GM21367 (cell line): ENCODE measurements at regions not wholly inside any gene's neighbourhood (a gene's known extent, or its start where the extent isn't known, plus 50 kb on each side); places are given as distances from the start of the nearest gene placed in this dataset.
"Not testable (repeated sequence)": the region's sequence is repeated elsewhere in the genome, so short reads cannot be mapped to it uniquely, and the experiment has no call there.

Source experiments
- ATAC-seq: cut with Tn5 transposase; IDR thresholded peaks from one replicate; pipeline ENCODE4 v1.9.1; 2021; ENCODE audit not compliant: unreplicated experiment

- ATAC-seq = no peak
Measured at GRCh38 chr2:11950896-11951295, 204.5 kb downstream of the LPIN1 start.

DNA sequence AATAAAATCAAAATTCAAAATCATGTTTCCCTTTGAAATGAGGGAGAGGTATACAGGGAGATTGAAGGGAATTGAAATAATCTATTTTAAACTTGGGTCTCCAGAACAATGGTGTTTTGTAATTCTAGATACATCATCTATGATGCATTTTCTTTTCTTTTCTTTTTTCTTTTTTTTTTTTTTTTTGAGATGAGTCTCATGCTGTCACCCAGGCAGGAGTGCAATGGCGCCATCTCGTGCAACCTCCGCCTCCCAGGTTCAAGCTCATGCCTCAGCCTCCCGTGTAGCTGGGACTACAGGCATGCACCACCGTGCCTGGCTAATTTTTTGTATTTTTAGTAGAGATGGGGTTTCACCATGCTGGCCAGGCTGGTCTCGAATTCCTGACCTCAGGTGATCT is 205.1 kb downstream of the LPIN1 start:
- not testable (repeated sequence) for ATAC-seq

DNA sequence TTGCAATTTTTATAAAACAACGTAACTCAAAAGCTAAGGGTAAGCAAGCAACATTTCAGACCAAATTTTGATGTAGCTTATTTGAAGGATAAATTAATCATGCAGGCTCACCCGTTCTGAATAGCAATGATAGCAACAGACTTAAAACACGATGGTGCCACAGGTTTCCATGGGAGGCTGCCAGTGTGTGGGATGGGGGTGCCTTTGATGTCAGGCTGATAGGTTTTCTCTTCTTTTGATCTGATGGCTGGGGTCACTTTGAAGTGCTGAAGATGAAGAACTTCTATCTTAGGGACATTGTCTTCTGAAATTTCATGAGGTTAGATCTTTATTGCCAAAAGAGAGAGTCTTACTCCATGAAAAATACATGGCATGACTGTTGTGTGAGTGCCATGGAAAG is 206.8 kb downstream of the LPIN1 start:
- ATAC-seq = no peak

DNA sequence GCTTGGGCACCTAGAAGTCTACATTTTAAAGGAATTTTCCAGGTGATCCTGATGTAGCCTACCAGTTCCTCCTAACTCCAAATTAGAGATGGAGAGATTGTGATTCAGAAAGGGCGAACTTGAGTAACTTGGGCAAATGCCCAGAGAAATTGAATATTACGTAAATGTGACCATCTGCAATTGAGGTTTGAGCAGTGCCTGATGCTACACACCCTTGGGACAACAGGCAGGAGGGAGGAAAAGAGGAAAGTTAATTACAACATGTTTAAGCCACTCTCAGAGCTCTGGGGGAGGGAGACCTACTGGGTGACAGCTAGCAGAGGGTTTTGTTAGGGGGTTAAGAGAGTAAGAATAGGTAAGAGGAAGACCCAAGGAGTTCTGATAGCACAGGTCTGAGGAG is 208.9 kb downstream of the LPIN1 start:
- ATAC-seq = no peak

DNA sequence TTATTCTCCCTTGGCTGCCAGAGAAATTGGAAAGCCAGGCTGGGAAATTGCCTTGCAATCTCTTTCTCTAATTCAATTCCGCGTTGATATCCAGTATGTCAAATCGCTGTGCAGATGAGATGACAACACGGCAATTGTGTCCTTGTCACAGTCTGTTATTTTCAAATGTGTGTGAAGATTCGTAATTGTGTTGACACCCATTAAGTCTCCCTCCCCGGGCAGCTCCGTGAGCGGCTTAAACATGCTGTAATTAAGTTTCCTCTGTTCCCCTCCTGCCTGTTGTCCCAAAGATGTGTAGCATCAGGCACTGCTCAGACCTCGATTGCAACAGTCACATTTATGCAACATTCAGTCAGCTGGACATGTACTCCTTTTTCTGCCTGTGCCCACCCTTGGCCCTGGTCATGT is 209.5 kb downstream of the LPIN1 start:
- no peak for ATAC-seq

DNA sequence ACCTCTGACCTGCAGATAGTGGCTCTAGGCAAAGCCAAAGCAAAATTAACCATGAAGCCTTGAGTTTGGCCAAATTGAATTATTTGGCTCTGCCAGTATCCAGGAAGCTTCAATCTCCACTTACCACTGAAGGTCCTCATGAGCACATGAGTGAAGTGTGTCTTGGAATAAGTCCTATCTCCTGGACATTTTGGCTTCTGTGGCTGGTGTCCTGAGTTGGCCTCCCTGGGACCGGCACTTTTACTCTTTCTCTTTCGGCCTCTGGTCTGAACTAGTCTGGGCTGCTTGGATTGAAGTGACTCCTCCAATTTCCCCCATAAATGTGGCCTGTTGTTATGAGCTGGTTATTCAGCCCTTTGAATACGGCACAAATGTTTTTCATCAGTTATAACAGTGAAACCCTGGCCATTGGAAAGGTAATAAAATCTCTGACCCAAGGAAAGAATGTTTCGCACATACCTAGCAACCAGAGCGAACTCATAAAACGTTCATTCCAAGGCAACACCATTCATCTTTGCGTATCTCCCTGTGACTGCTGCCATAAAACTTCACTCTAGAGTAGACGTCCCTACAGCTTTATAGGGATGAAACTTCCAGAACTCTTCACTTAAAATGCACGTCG is 216.4 kb downstream of the LPIN1 start:
- ATAC-seq = no peak

DNA sequence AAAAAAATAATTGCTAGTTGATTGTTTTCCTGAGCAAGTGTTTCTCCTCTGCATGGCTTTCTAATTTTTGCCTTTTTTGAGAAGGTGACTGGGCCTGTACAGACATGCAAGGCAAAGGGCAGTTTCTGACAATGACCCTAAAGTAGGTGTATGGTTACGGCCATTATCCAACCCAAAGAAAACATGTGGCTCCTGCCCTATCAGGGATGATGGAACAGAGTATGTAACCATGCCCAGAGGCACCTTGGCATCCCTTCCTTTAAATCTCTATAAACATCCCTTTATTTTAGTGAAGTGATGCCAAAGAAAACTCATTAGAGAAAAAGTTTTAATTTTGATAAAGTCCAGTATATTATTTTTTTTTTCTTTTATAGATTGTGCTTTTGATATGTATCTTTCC is 217.5 kb downstream of the LPIN1 start:
- no peak for ATAC-seq

- ATAC-seq = no peak
Measured at GRCh38 chr2:11967946-11968465, 221.6 kb downstream of the LPIN1 start.

DNA sequence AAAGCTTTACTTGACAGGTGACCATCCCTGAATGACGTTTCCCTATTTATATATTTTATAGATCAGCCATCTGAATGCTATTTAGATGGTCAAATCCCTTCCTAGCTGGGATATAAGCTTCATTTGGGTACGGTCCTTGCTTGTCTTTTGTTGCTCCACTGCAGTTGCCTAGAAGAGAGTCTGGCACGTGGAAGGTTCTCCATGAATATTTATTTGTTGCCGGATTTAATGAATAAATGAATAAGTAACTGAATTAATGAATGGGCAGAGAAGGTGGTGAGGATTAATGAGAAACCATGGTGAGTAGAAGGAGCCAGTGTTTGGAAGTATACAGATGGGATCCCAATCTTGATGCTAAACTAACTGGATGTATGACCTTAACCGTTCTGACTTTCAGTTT is 222.1 kb downstream of the LPIN1 start:
- ATAC-seq = no peak

GRCh38 chr2:11969774-11970173 is 223.3 kb downstream of the LPIN1 start:
- ATAC-seq = no peak

DNA sequence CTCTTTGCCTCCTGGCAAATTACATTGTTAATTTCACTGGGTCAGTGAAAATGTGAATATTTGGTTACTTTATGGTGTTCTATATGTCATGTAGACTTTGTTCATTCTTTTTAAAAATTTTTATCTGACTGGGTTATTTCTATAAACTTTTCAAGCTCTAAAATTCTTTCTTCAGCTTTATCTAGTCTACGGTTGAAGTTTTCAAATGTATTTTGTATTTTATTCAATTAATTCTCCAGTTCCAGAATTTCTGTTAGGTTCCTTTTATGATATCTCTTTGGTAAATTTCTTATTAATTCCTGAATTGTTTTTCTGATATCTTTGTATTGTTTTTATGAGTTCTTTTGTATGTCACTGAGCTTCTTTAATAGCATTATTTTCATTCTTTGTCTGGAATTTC is 228.1 kb downstream of the LPIN1 start:
- no peak for ATAC-seq

GRCh38 chr2:11975373-11975772 is 228.9 kb downstream of the LPIN1 start:
- ATAC-seq = no peak

- no peak for ATAC-seq
Measured at GRCh38 chr2:11976073-11976472, 229.6 kb downstream of the LPIN1 start.

DNA sequence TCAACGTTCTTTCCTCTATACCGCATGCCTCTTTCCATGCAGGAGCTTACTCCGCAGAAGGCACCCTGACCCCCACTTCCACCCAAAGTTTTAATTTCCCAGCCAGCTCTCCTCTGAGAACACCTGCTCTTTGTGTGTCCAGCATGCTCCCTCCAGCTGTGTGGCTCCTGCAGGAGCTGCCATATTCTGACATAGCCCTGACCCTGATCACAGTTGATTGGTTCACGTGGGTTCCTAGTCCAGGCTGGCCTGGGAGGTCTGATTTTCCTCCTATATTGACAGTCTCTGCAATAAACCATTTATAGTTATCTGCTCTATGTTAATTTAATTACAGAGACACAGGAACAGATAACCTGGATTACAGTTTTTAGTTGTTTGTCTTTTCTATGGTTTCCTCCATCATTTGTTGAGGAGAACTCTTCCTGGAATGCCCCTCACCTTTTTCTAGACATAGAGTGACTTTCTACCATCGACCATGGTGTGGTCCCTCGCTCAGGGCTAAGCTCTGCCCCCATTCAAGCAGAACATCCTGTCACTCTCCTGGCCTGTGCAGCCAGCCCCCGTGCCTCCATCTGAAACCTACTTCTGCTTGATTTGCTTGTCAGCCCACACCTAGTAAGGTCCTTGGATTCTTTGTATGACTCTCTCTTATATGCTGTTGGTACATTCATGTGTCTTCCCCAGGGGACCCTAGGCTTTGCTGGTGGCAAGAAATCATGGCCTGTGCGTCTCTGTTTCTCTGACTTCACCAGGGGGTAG is 231.5 kb downstream of the LPIN1 start:
- peak; percentile 44 for ATAC-seq

DNA sequence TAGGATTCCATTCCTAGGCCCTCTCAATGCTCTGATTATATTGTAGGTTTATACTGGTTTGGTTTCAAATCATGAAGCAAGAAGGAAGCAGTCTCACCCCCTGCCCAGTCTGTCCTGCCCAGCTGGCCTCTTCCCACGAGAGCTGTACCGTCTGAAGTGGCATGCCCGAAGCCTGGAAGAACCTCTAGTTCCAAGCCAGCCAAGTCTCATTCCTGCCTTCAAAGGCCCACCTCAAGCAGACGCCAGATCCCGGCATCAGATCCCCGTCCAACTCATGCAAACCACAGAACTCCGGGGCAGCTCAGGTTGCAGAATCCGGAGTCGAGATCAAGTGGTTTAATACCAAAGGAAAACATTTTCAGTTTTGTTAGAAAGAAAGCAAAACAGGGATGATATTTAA is 234.4 kb downstream of the LPIN1 start:
- ATAC-seq = no peak

DNA sequence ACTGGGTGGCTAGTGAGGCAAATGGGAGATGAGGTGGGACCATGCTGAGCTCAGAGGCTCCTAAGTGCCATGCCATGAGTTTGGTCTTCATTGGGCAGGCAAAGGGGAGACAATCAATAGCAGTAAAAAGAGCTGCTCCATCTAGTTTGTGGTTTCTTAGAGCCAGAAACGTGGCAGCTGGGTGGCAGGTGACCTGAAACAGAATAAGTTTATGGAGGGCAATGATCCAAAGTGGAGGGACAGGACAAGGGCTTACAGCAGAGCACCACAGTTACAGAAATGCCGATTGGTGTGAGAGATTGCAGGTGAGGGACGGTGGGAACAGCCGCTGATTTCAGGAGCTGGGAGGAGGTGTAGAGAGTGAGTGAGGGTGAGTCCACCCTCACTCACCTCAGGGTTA is 237.0 kb downstream of the LPIN1 start:
- no peak for ATAC-seq

DNA sequence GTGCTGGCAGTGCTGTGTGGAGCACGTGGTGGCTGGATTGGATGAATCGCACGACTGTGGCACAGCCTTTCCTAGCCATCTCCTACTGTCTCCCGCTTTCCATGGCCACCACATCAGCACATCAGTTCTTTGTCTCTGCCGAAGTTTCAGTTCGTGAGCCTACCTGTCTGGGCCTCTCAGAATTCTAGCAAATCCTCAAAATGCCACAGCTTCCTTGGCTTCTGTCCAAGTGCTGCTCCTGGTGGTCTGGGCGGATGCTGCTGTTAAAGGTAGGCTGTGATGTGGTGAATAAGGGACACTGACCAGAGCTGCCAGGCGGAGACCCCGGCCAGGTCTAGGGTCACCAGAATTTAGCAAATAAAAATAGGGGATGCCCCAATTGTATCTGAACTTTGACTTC is 237.4 kb downstream of the LPIN1 start:
- ATAC-seq = no peak

GRCh38 chr2:11984316-11985158 is 238.1 kb downstream of the LPIN1 start:
- no peak for ATAC-seq

DNA sequence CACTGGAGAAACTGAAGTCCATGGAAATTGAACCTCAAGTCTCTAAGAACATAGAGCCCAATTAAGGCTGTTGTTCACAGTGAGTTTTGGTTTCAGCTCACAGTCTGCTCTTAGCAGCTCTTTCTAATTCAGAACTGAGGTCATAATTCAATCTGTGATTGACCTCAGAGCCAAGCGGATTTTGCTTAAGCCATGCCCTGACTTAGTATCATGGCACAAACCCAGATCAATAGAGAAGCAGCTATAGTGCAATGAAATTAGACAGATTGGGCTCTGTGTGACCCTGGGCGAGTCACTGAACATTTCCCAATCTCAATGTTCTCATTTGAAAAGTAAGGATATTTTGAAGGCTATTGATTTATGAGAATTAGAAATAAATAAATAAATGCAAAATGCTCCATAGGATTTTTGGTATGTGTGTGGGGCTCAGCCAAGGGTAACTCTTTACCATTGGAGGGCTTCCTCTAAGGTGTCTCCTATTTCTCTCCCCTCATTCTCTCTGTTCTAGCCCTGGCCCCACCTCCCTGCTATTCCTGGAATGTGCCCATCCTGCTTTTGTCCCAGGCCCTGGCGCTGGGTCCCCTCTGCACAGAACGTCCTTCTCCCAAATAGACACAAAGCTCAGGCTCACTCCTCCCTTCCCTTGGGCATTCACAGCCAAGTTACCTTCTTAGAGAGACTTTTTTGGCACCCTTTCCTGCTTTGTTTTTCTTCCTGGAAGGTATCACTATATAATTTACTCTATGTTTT is 239.6 kb downstream of the LPIN1 start:
- no peak for ATAC-seq

DNA sequence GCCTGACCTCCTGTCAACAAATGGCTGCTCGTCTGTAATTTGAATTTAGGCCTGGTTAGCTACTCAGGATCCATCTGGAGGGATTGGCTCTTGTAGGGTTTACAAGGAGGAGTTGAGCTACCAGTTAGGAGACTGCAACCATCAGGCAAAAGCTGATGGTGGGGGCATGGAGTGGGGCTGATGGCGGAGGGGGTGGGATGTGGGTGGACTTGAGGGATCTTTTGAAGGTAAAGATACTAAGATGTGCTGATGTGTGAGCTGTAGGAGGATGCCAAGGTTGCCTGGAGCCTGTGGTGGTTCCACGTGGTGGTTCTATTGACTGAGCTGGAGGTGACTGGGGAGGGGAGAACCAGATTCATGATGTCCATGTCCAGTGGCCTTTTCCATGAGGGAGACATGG is 240.7 kb downstream of the LPIN1 start:
- ATAC-seq = no peak
